ENCODE measurements at regions not wholly inside any gene's neighbourhood (a gene's known extent, or its start where the extent isn't known, plus 50 kb on each side); places are given as distances from the start of the nearest gene placed in this dataset.

- TF ChIP-seq CTCF (IDR thresholded peaks at IDR 0.05): no peak
- TF ChIP-seq POLR2AphosphoS5 (IDR thresholded peaks at IDR 0.05): no peak
Measured at GRCh38 chr4:60683973-60684372, 516.2 kb upstream of the ADGRL3 start.
